ENCODE measurements at regions not wholly inside any gene's neighbourhood (a gene's known extent, or its start where the extent isn't known, plus 50 kb on each side); places are given as distances from the start of the nearest gene placed in this dataset.

DNA sequence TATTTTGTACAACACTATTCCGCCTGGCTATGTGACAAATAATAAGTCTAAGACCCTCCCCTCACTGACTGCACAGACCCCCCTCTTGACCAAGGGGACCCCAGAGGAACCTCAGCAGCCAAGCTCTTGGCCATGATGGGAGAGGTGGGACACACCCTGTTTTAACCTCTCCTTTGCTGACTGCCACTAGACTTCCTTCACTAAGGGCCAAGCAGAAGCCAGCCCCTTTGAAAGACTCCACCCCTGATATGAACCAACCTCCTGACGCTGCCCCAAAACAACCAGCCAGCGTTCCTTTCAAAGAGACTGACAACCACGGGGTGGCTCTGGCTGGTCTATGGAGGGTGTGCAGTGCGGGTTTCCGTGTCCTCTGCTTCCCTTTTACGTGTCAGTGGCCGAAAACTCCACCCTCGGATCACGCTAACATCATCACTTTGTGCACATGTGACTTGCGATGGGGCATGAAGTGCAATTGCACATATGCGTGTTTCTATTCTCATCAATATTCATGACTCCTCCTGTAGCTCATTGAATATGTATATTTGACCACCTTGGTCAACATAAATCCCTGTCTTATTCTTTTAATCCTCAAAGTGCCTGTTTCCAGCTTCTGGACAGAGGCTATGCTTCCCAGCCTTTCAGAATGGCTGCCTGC, 643.9 kb downstream of the TBC1D22A start:
- TF ChIP-seq POLR2A (IDR thresholded peaks at IDR 0.05) (no peak), CTCF (IDR thresholded peaks at IDR 0.05) (no peak)

All from adrenal gland (tissue), 5 donors.